Stomach smooth muscle (tissue), 2 donors: ENCODE measurements at regions not wholly inside any gene's neighbourhood (a gene's known extent, or its start where the extent isn't known, plus 50 kb on each side); places are given as distances from the start of the nearest gene placed in this dataset.

ENCODE experiments used
- H3K27ac ChIP-seq: one replicate; pipeline ENCODE4 v1.7.0; 2013; ENCODE audit warnings: mild to moderate bottlenecking, low read length, inconsistent platforms
- H3K27me3 ChIP-seq, 2 donors: one replicate each; pipeline ENCODE4 v1.7.0; 2013; ENCODE audit warnings: low read length in 2 of 2; ENCODE audit not compliant: insufficient read depth in 2 of 2, control insufficient read depth in 1 of 2
- H3K36me3 ChIP-seq, 2 donors: one replicate each; pipeline ENCODE4 v1.7.0; 2013; ENCODE audit warnings: low read length in 2 of 2; ENCODE audit not compliant: control insufficient read depth in 2 of 2, insufficient read depth in 2 of 2
- H3K4me1 ChIP-seq: one replicate; pipeline ENCODE4 v1.7.0; 2013; ENCODE audit warnings: low read length; ENCODE audit not compliant: control insufficient read depth, insufficient read depth
- H3K4me3 ChIP-seq, 2 donors: one replicate each; pipeline ENCODE4 v1.7.0; 2013; ENCODE audit warnings: low read length in 2 of 2
- H3K9ac ChIP-seq, 2 donors: one replicate each; pipeline ENCODE4 v1.7.0; 2013; ENCODE audit warnings: low read length in 2 of 2, mild to moderate bottlenecking in 1 of 2
- H3K9me3 ChIP-seq, 2 donors: one replicate each; pipeline ENCODE4 v1.7.0; 2013; ENCODE audit warnings: low read length in 2 of 2; ENCODE audit not compliant: control insufficient read depth in 2 of 2
- donor health status: healthy.
- donor health status: Pancreatic carcinoma.

DNA sequence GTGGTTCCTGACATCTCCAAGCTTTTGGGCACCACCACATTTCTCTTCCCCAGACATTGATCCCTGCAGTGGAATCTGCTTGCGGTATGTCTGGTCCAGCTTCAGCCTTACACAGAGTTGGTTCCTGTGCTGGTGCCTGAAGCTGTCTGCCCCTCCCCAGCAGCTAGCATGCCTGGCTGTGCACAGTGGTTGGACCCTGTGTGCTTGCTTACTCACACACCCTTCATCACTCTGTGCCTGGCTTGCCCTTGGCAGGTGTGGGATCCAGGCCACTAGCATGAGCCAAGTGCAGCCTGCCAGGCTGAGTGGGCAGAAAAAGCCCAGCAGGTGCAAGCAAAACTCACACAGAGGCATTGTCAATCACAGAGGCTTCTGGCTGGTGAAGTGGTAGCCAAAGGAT, 473.8 kb downstream of the ACTRT1 start:
- H3K36me3 ChIP-seq: no peaks in the 10 kb centered on the region
- H3K27ac ChIP-seq: no peak overlapping the region
- H3K4me3 ChIP-seq: no peak overlapping the region
- no peaks in the 10 kb centered on the region for H3K27me3 ChIP-seq
- H3K9ac ChIP-seq: no peak overlapping the region
- no peaks in the 10 kb centered on the region for H3K4me1 ChIP-seq
- H3K9me3 ChIP-seq: no peaks in the 10 kb centered on the region

DNA sequence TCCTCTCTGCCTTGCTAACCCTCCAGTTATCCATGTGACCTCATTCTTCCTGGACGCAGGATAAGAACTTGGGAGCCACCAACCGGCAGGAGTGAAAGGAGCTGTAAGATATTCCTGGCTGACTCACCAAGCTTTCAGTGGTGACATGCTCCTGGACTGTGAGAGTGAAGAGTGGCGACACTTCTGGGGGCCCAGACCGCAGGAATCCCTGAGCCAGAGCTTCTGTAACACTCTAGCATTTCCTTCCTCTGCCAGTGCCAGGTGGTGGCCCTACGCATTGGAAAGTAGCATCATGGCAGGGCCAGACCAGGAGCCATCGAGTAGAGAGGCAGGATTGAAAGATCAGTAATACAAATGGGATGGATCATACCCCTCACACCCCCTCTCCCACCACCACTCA, 474.3 kb downstream of the ACTRT1 start:
- H3K4me3 ChIP-seq: no peak overlapping the region
- H3K27ac ChIP-seq: no peak overlapping the region
- H3K36me3 ChIP-seq: no peaks in the 10 kb centered on the region
- H3K4me1 ChIP-seq: no peaks in the 10 kb centered on the region
- H3K9me3 ChIP-seq: no peaks in the 10 kb centered on the region
- H3K27me3 ChIP-seq: no peaks in the 10 kb centered on the region
- H3K9ac ChIP-seq: no peak overlapping the region

DNA sequence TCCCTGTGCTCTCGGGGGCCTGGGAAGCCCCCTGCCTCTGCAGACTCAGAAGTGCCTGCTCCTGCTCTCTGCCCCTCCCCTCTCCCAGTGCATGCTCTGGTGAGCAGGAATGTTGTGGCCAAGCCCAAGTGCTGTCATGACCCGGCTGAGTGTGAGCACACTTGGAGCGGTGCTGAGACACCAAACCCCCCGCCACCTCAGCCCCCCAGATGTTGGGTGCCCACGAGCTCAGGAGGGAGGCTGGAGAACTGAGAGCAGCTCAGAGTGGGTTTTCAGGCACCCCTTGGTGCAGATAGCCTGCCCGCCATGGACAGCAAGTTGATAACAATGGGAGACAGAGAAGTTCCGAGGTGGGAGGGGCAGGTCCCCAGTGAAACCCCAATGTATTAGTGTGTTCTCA, 477.4 kb downstream of the ACTRT1 start:
- Histone ChIP-seq H3K9me3 (no peaks in the 10 kb centered on the region), H3K27me3 (no peaks in the 10 kb centered on the region), H3K27ac (no peak overlapping the region), H3K36me3 (no peaks in the 10 kb centered on the region), H3K4me1 (no peaks in the 10 kb centered on the region), H3K9ac (no peak overlapping the region), H3K4me3 (no peak overlapping the region)

DNA sequence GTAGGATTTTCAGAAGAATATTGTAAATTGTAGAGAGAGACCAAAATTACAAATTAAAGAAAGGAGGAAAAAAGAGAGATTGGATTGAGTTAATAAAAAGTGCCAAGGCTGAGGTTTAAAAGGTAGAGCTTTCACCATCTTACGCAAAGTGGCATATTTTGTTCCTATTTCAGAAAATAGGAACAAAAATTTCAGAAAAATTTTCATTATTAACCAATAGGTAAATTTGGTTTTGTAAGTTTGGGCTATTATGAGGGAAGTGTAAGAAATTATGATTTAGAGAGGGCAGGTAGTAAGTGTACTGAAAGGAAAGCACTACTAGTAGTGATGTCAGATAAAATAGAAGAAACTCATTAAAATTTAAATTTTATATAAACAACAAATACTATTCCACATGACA, 479.7 kb downstream of the ACTRT1 start:
- no peak overlapping the region for H3K4me3 ChIP-seq
- H3K27me3 ChIP-seq: no peaks in the 10 kb centered on the region

DNA sequence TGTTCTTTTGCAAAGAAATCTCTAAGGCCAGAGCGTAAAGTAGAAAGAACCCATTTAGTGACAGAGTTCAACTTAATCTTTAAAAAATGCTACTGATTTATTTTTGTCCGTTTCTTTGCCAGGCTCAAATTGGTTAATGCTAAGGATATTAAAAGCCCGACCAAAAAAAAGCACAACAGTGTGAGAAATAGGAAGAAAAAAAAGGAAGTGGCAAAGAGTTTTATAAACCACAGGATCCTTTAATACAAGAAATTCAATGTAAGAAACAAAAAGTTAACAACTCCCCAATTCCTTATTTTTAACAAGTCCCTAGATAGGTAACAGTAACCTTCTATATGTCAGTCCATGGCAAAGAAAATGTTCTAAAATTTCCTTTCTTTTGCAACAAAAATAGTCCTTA, 480.4 kb downstream of the ACTRT1 start:
- no peak overlapping the region for H3K9ac ChIP-seq
- no peak overlapping the region for H3K4me3 ChIP-seq
- H3K4me1 ChIP-seq: no peaks in the 10 kb centered on the region
- no peaks in the 10 kb centered on the region for H3K36me3 ChIP-seq
- H3K27ac ChIP-seq: no peak overlapping the region
- H3K9me3 ChIP-seq: no peaks in the 10 kb centered on the region
- H3K27me3 ChIP-seq: no peaks in the 10 kb centered on the region

More for the DNA sequence above, 479.7 kb downstream of the ACTRT1 start:
- no peaks in the 10 kb centered on the region for H3K36me3 ChIP-seq
- H3K9ac ChIP-seq: no peak overlapping the region
- H3K9me3 ChIP-seq: no peaks in the 10 kb centered on the region
- H3K4me1 ChIP-seq: no peaks in the 10 kb centered on the region
- no peak overlapping the region for H3K27ac ChIP-seq

DNA sequence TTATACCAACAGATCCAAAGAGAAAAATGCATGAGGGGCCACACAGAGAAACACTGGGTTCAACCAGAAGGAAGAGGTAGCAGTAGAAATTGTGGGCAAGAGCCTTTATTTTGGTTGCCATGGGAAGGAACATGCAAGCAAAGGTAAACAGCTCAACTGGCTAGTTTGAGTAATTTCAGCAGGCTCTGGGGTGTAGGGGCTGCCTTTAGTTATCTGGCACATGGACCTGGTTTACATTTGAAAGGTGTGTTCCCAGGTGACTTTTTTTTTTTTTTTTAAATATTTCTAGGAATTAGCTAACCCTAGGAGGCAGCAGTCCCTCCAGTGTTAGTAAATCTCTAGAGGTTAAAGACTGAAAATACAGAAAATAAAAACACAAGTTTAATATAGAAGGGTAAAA, 481.9 kb downstream of the ACTRT1 start:
- no peaks in the 10 kb centered on the region for H3K27me3 ChIP-seq
- no peak overlapping the region for H3K9ac ChIP-seq
- H3K9me3 ChIP-seq: no peaks in the 10 kb centered on the region
- no peak overlapping the region for H3K27ac ChIP-seq
- H3K36me3 ChIP-seq: no peaks in the 10 kb centered on the region
- no peaks in the 10 kb centered on the region for H3K4me1 ChIP-seq
- H3K4me3 ChIP-seq: no peak overlapping the region

DNA sequence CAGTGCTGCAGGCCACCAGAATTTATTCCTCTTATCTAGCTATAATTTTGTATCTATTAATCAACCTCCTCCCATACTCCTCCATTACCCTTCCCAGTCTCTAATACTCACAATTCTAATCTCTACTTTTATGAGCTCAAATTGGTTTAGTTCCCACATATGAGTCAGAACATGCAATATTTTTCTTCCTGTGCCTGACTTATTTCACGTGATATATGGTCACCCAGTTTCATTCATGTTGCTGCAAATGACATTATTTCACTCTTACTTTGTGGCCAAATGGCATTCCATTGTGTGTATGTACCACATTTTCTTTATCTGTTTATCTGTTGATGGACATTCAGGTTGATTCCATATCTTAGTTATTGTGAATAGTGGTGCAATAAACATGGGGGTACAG, 483.5 kb downstream of the ACTRT1 start:
- Histone ChIP-seq H3K27ac (no peak overlapping the region), H3K9me3 (no peaks in the 10 kb centered on the region), H3K4me3 (no peak overlapping the region), H3K4me1 (no peaks in the 10 kb centered on the region), H3K9ac (no peak overlapping the region), H3K36me3 (no peaks in the 10 kb centered on the region), H3K27me3 (no peaks in the 10 kb centered on the region)

DNA sequence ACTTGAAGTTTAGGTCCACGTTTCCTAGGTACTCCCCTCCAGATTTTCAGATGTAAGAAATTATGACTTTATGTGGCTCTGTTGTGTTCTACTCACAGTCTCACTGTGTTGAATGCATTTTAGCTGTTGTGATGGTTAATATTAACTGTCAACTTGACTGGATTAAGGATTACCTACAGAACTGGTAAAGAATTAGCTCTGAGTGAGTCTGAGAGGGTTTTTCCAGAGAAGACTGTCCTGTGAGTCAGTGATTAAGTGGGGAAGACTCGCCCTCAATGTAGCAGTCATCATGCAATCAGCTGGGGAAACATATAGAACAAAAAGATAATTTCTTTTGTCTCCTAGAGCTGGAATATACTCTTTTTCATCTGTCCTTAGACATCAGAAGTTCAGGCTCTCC, 493.4 kb downstream of the ACTRT1 start:
- Histone ChIP-seq H3K36me3 (no peaks in the 10 kb centered on the region), H3K27me3 (no peaks in the 10 kb centered on the region), H3K27ac (no peak overlapping the region), H3K9me3 (no peaks in the 10 kb centered on the region), H3K4me1 (no peaks in the 10 kb centered on the region), H3K4me3 (no peak overlapping the region), H3K9ac (no peak overlapping the region)

DNA sequence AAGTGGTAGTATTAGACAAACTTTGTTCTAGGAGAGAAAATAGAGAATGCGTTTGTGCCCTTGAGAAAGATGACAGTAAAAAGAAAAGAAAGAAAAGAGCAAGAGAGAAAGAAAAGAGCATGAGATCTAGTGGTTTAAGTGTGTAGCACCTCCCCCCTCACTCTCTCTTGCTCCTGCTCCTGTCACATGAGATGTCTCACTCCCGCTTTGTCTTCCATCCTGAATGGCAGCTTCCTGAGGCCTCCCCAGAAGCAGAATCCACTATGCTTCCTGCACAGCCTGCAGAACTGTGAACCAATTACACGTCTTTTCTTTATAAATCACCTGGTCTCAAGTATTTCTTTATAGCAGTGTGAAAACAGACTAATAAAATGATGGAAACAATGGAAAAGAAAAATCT, 499.6 kb downstream of the ACTRT1 start:
- no peaks in the 10 kb centered on the region for H3K9me3 ChIP-seq
- H3K4me3 ChIP-seq: no peak overlapping the region
- H3K27ac ChIP-seq: no peak overlapping the region
- H3K36me3 ChIP-seq: no peaks in the 10 kb centered on the region
- no peaks in the 10 kb centered on the region for H3K27me3 ChIP-seq
- H3K4me1 ChIP-seq: no peaks in the 10 kb centered on the region
- H3K9ac ChIP-seq: no peak overlapping the region

DNA sequence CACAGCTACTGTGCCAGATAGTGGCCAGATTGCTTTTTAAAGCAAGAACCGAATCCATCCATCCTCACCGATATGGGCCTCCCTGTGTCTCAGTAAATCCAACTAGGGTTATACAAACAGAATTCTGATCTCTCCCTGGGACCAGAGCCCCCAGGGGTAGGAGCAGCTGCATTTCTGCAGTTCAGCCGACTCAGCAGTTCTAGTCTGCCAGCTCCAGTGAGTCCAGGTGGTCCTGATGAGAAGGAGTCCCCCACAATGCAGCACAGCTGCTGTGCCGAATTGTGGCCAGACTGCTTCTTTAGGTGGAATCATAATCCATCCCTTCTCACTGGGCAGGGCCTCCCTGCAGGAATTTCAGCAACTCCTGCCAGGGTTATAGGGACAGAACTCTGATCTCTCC, 532.9 kb downstream of the ACTRT1 start:
- Histone ChIP-seq H3K36me3 (no peaks in the 10 kb centered on the region), H3K9me3 (peaks cover 0 to 3% of the 10 kb centered on the region in 2 donors)

DNA sequence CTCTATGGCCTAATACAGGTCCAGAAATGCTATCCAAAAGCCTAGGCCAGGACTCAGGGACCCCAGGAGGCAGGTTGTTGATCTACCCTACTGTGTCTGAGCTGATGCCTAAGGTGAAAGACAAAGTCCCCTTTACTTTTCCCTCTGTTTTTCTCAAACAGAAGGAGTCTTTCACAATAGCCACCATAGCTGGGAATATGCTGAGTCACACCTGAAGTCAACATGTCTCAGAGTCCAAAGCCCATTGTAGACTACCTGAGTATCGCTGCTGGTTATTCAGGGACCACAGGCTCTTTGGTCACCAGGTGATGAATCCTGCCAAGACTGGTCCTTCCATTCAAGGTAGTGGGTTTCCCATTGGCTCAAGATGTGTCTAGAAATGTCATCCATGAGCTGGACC, 562.2 kb downstream of the ACTRT1 start:
- H3K36me3 ChIP-seq: no peaks in the 10 kb centered on the region
- no peaks in the 10 kb centered on the region for H3K27me3 ChIP-seq
- H3K4me3 ChIP-seq: no peak overlapping the region
- no peaks in the 10 kb centered on the region for H3K9me3 ChIP-seq
- no peak overlapping the region for H3K27ac ChIP-seq
- no peaks in the 10 kb centered on the region for H3K4me1 ChIP-seq
- H3K9ac ChIP-seq: no peak overlapping the region

More for the DNA sequence above, 532.9 kb downstream of the ACTRT1 start:
- Histone ChIP-seq H3K4me1 (no peaks in the 10 kb centered on the region), H3K9ac (no peak overlapping the region), H3K27ac (no peak overlapping the region), H3K27me3 (no peaks in the 10 kb centered on the region), H3K4me3 (no peak overlapping the region)

DNA sequence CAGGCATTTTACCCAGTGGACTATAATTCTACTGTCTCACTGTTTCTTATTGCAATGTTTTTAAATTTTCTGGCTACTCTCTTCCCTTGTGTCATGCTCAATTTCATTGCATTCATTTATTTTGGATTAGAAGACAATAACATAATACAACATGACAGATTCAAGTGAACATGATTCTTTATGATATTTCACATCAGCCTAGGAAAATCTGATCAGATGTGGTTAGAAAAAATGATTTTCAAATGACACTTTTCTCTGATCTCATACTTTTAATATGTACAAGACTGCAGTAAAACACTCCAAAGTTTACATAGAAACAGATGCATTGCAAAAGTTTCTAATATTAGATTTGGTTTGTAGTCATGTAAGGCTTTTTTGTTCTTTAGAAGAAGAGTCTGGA, 586.0 kb downstream of the ACTRT1 start:
- Histone ChIP-seq H3K4me1 (no peaks in the 10 kb centered on the region), H3K36me3 (no peaks in the 10 kb centered on the region), H3K4me3 (no peak overlapping the region), H3K9ac (no peak overlapping the region), H3K27ac (no peak overlapping the region), H3K9me3 (no peaks in the 10 kb centered on the region), H3K27me3 (no peaks in the 10 kb centered on the region)
